PC-3 (cell line): ENCODE measurements at regions not wholly inside any gene's neighbourhood (a gene's known extent, or its start where the extent isn't known, plus 50 kb on each side); places are given as distances from the start of the nearest gene placed in this dataset.
"Not testable (repeated sequence)": the region's sequence is repeated elsewhere in the genome, so short reads cannot be mapped to it uniquely, and the experiment has no call there.

Experiments used
- ATAC-seq: fragments of 200-7000 bp; cut with Tn5 transposase; 2 replicates; pipeline ENCODE4 v1.9.1; 2020; ENCODE audit warnings: mild to moderate bottlenecking, moderate library complexity
- BruUV-seq: library from RNA; stranded (reverse); fragments of 400-500 nt; replicated peaks from 2 replicates; lab custom pipeline; 2021; lab: Mats Ljungman, UMichigan
- CTCF ChIA-PET: fragments of 300-600 bp; sonication (Branson Sonifier 250); formaldehyde crosslinking; loops from one replicate; lab custom pipeline; 2022; ENCODE audit warnings: antibody characterized with exemption; lab: Charles Lee
- POLR2A ChIA-PET: fragments of 300-600 bp; sonication (Branson Sonifier 250); formaldehyde crosslinking; loops from one replicate; lab custom pipeline; 2022; ENCODE audit warnings: antibody characterized with exemption; ENCODE audit not compliant: unreplicated experiment; lab: Charles Lee
- DNase-seq: peaks from one replicate; pipeline ENCODE4 v3.0.0-alpha.2; 2015
- H2AFZ ChIP-seq: fragments of 300-600 bp; sonication (generic); 2 replicates; pipeline ENCODE4 v1.6.0; 2016; ENCODE audit warnings: antibody characterized with exemption, low read length
- H3F3A ChIP-seq: fragments of 300-600 bp; sonication (generic); one replicate; pipeline ENCODE4 v1.6.0; 2017; ENCODE audit warnings: antibody characterized with exemption, low read length, control low read depth, mild to moderate bottlenecking; ENCODE audit not compliant: unreplicated experiment
- H3K27ac ChIP-seq: fragments of 300-600 bp; sonication (generic); 2 replicates; pipeline ENCODE4 v1.5.1; 2016; ENCODE audit warnings: mild to moderate bottlenecking, low read length
- H3K27me3 ChIP-seq: fragments of 300-600 bp; sonication (generic); 2 replicates; pipeline ENCODE4 v1.6.1; 2016; ENCODE audit warnings: low read length, mixed read lengths
- H3K36me3 ChIP-seq: fragments of 300-600 bp; sonication (generic); 2 replicates; pipeline ENCODE4 v1.6.1; 2016; ENCODE audit warnings: low read depth, mixed run types, low read length, mixed read lengths
- H3K4me1 ChIP-seq: fragments of 300-600 bp; sonication (generic); 2 replicates; pipeline ENCODE4 v1.5.1; 2016; ENCODE audit warnings: low read length; ENCODE audit not compliant: insufficient read depth
- H3K4me2 ChIP-seq: fragments of 300-600 bp; sonication (generic); 2 replicates; pipeline ENCODE4 v1.6.0; 2016; ENCODE audit warnings: low read length
- H3K4me3 ChIP-seq: fragments of 300-600 bp; sonication (generic); 2 replicates; pipeline ENCODE4 v1.5.1; 2016; ENCODE audit warnings: mild to moderate bottlenecking, low read length, mixed read lengths
- H3K79me2 ChIP-seq: fragments of 300-600 bp; sonication (generic); 2 replicates; pipeline ENCODE4 v1.6.1; 2017; ENCODE audit warnings: low read length, mixed read lengths
- H3K9ac ChIP-seq: fragments of 300-600 bp; sonication (generic); 2 replicates; pipeline ENCODE4 v1.6.0; 2016; ENCODE audit warnings: mild to moderate bottlenecking, low read length
- H3K9me2 ChIP-seq: fragments of 300-600 bp; sonication (generic); replicated peaks from 2 replicates; pipeline ENCODE4 v1.6.1; 2016; ENCODE audit warnings: mixed run types, low read length, mixed read lengths
- H3K9me3 ChIP-seq: fragments of 300-600 bp; sonication (generic); 2 replicates; pipeline ENCODE4 v1.6.1; 2016; ENCODE audit warnings: low read length, mixed read lengths
- H4K20me1 ChIP-seq: fragments of 300-600 bp; sonication (generic); 2 replicates; pipeline ENCODE4 v1.6.1; 2016; ENCODE audit warnings: low read length, mixed read lengths
- EZH2 ChIP-seq: fragments of 300-600 bp; sonication (generic); IDR thresholded peaks from one replicate; pipeline ENCODE4 v1.6.1; 2017; ENCODE audit warnings: antibody characterized with exemption, mild to moderate bottlenecking, low read length; ENCODE audit not compliant: unreplicated experiment
- EZH2phosphoT487 ChIP-seq: fragments of 300-600 bp; sonication (generic); IDR thresholded peaks from 2 replicates; pipeline ENCODE4 v1.6.1; 2018; ENCODE audit warnings: mild to moderate bottlenecking, antibody characterized with exemption, low read length, borderline replicate concordance
- intact Hi-C: fragments of 100-400 bp; cut with micrococcal nuclease; formaldehyde crosslinking; loops from 2 replicates; pipeline ENCODE4 v1.9.0; 2023
- TF ChIP-seq, protein P1 (sequence below): fragments of 300-600 bp; sonication (generic); conservative IDR thresholded peaks from 2 replicates; pipeline ENCODE4 v1.5.1; 2017; ENCODE audit warnings: antibody characterized with exemption, low read depth, mild to moderate bottlenecking, low read length

DNA sequence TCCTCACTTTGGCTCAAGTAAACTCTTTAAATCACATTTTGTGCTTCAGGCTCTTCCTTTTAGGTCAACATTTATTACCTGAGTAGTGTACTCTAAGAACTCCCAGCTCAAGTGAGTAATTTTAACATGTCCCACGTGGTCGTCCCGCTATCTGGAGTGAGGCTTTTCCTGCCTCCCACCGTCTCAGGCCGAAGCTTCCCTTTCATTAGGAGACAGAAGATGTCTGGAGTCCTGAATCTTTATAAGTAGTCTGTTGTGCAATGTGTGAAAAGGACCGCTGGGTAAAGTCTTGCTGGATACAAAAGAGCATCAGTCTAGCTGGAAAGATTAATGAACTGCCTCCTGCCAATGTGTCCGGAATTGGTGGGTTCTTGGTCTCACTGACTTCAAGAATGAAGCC lies 117.7 kb upstream of the NEIL3 start:
- TF ChIP-seq EZH2 (no peak), EZH2phosphoT487 (no peak)
- TF ChIP-seq, protein P1, sequence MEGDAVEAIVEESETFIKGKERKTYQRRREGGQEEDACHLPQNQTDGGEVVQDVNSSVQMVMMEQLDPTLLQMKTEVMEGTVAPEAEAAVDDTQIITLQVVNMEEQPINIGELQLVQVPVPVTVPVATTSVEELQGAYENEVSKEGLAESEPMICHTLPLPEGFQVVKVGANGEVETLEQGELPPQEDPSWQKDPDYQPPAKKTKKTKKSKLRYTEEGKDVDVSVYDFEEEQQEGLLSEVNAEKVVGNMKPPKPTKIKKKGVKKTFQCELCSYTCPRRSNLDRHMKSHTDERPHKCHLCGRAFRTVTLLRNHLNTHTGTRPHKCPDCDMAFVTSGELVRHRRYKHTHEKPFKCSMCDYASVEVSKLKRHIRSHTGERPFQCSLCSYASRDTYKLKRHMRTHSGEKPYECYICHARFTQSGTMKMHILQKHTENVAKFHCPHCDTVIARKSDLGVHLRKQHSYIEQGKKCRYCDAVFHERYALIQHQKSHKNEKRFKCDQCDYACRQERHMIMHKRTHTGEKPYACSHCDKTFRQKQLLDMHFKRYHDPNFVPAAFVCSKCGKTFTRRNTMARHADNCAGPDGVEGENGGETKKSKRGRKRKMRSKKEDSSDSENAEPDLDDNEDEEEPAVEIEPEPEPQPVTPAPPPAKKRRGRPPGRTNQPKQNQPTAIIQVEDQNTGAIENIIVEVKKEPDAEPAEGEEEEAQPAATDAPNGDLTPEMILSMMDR = no peak
- ATAC-seq (no peak), DNase-seq (no peak)
- intact Hi-C loops = no loop called here
- Histone ChIP-seq H3K4me3 (no peak overlapping the region), H3F3A (no peaks in the 10 kb centered on the region), H3K9me2 (no peaks in the 10 kb centered on the region), H3K9me3 (peaks cover 7% of the 10 kb centered on the region; the same call in 1 of the 2 replicates), H2AFZ (no peak overlapping the region), H3K4me1 (no peaks in the 10 kb centered on the region), H3K27ac (no peak overlapping the region), H3K79me2 (no peaks in the 10 kb centered on the region), H3K36me3 (no peaks in the 10 kb centered on the region), H4K20me1 (no peaks in the 10 kb centered on the region), H3K4me2 (no peak overlapping the region), H3K27me3 (no peaks in the 10 kb centered on the region), H3K9ac (no peak overlapping the region)
- ChIA-PET POLR2A (no interaction called here), CTCF (no interaction called here)
- no TSS peak for BruUV-seq

DNA sequence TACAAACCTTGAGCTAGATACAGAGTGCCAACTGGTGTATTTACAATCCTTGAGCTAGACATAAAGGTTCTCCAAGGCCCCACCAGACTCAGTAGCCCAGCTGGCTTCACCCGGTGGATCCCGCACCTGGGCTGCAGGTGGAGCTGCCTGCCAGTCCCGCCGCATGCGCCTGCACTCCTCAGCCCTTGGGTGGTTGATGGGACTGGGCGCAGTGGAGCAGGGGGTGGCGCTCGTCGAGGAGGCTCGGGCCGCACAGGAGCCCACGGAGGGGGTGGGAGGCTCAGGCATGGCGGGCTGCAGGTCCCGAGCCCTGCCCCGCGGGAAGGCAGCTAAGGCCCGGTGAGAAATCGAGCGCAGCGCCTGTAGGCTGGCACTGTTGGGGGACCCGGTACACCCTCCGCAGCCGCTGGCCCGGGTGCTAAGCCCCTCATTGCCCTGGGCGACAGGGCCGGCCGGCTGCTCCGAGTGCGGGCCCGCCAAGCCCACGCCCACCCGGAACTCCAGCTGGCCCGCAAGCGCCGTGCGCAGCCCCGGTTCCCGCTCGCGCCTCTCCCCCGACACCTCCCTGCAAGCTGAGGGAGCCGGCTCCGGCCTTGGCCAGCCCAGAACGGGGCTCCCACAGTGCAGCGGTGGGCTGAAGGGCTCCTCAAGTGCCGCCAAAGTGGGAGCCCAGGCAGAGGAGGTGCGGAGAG lies 116.5 kb upstream of the NEIL3 start:
- H3K36me3 ChIP-seq, H3K27me3 ChIP-seq, BruUV-seq, H3K79me2 ChIP-seq, H3K27ac ChIP-seq, H3F3A ChIP-seq, H3K9ac ChIP-seq, H3K9me2 ChIP-seq, H3K4me2 ChIP-seq, ATAC-seq, POLR2A ChIA-PET, H2AFZ ChIP-seq, intact Hi-C loops, CTCF ChIA-PET, H3K9me3 ChIP-seq, H4K20me1 ChIP-seq, DNase-seq, H3K4me3 ChIP-seq, H3K4me1 ChIP-seq: not testable (repeated sequence)

DNA sequence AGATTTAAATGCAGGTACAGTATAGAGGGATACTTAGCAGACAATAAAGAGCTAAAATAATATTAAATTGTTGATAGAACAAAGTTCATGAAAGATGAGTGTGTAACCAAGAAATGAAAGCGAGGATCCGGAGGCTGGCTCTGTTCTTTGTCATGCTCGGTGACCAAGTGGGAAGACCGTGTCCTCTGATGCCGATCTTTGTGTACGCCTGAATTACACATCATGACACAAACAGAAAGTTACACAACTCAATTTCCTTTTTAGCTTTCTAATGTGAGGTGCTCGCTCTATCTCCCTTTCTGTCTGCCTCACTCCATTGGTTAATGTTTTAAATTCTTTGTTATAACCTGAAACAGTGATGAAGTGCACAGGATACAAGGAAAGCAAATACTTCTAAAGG lies 114.8 kb upstream of the NEIL3 start:
- Histone ChIP-seq H2AFZ (peak overlapping the region; percentile 84), H3K79me2 (no peaks in the 10 kb centered on the region), H3F3A (no peaks in the 10 kb centered on the region), H3K4me1 (no peaks in the 10 kb centered on the region), H3K27me3 (no peaks in the 10 kb centered on the region), H4K20me1 (no peaks in the 10 kb centered on the region), H3K36me3 (no peaks in the 10 kb centered on the region), H3K27ac (no peak overlapping the region), H3K9ac (no peak overlapping the region), H3K9me2 (no peaks in the 10 kb centered on the region), H3K4me2 (peak overlapping the region; percentile 59), H3K9me3 (peaks cover 9% of the 10 kb centered on the region; the same call in 1 of the 2 replicates), H3K4me3 (peak overlapping the region; percentile 49)
- ChIA-PET CTCF (no interaction called here), POLR2A (no interaction called here)
- DNase-seq (peak; percentile 43), ATAC-seq (peak; percentile 48)
- intact Hi-C loops = no loop called here
- TF ChIP-seq, protein P1 = no peak
- no peak for TF ChIP-seq EZH2
- TF ChIP-seq EZH2phosphoT487 = no peak
- BruUV-seq = no TSS peak
